Choroid plexus epithelial cell (primary cell): ENCODE measurements at regions not wholly inside any gene's neighbourhood (a gene's known extent, or its start where the extent isn't known, plus 50 kb on each side); places are given as distances from the start of the nearest gene placed in this dataset.

Experiments
- DNase-seq: peaks from one replicate; pipeline ENCODE4 v3.0.0-alpha.2; 2010; ENCODE audit warnings: low read depth
- H3K4me3 ChIP-seq: 2 replicates; pipeline ENCODE4 v1.5.1; 2011; ENCODE audit warnings: low read depth, mild to moderate bottlenecking, control low read depth, low read length, moderate library complexity
- TF ChIP-seq, protein P1 (sequence below): conservative IDR thresholded peaks from 2 replicates; pipeline ENCODE4 v1.5.1; 2011; ENCODE audit warnings: low read depth, mild to moderate bottlenecking, control low read depth, inconsistent platforms, low read length, moderate library complexity

DNA sequence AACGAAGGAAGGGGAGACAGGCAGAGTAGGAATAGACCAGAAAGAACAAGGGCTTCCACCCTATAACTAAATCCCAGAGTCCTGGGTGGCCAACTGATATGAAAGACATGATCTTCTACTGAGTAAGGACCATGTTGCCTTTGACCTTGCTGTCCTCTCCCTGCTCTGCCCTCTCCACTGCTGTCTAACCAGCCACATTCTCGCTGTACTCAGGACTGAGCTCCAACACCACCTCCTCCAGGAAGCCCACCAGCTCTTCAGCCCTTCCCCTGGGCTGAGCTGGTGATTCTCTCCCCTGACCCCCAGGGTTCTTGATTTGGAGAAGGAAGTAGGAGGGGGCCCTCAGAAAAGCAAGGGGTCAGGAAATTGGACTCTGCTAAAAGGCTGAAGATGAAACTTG is 159.2 kb downstream of the DICER1 start:
- no peak for DNase-seq
- TF ChIP-seq, protein P1, sequence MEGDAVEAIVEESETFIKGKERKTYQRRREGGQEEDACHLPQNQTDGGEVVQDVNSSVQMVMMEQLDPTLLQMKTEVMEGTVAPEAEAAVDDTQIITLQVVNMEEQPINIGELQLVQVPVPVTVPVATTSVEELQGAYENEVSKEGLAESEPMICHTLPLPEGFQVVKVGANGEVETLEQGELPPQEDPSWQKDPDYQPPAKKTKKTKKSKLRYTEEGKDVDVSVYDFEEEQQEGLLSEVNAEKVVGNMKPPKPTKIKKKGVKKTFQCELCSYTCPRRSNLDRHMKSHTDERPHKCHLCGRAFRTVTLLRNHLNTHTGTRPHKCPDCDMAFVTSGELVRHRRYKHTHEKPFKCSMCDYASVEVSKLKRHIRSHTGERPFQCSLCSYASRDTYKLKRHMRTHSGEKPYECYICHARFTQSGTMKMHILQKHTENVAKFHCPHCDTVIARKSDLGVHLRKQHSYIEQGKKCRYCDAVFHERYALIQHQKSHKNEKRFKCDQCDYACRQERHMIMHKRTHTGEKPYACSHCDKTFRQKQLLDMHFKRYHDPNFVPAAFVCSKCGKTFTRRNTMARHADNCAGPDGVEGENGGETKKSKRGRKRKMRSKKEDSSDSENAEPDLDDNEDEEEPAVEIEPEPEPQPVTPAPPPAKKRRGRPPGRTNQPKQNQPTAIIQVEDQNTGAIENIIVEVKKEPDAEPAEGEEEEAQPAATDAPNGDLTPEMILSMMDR, result no peak
- H3K4me3 ChIP-seq, result no peak overlapping the region

DNA sequence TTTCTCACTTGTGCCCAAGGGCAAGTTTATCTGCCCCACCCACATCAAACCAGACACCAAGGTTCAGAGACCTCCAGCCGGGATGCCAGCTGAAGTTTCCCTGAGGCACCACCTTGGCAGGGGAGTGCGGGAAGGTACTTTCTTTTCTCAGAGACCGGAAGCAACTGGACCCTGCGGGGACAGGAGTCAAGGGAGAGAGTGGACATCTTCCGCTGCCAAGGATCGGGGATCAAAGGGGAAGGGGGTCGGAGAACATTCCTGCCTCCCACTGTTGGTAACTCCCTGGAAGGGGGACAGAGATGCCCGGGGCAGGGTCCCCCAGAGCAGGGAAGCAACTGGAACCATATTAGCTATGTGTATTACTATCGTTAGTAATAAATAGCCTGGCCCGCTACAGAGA is 161.8 kb downstream of the DICER1 start:
- DNase-seq, result no peak

GRCh38 chr14:94994245-94994644 is 163.1 kb downstream of the DICER1 start:
- H3K4me3 ChIP-seq, result no peak overlapping the region
- TF ChIP-seq, protein P1, result no peak

More for the DNA sequence above, 161.8 kb downstream of the DICER1 start:
- TF ChIP-seq, protein P1, result no peak
- no peak overlapping the region for H3K4me3 ChIP-seq

GRCh38 chr14:94992046-94992445 is 165.3 kb downstream of the DICER1 start:
- TF ChIP-seq, protein P1, result no peak
- no peak overlapping the region for H3K4me3 ChIP-seq
- no peak for DNase-seq

More at GRCh38 chr14:94994245-94994644, 163.1 kb downstream of the DICER1 start:
- DNase-seq, result no peak

DNA sequence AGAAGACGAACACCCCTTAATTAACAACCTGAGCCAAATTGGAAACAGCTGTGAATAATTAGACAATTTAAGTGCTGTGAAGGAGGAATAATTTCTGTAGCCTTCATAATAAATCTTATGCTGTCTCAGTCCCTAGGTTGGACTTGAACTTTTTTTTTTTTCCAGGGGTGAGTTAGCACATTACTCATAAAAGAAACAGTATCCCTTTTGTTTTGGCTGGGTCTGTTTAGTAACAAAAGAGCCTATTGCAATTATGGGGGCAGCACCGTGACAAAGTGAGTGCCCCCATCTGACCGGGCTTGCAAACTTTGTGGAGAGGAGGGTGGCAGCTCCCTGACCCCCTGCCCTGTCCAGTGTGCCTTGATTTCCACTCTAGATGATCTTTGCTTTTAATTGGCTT is 167.4 kb downstream of the DICER1 start:
- TF ChIP-seq, protein P1, result no peak

DNA sequence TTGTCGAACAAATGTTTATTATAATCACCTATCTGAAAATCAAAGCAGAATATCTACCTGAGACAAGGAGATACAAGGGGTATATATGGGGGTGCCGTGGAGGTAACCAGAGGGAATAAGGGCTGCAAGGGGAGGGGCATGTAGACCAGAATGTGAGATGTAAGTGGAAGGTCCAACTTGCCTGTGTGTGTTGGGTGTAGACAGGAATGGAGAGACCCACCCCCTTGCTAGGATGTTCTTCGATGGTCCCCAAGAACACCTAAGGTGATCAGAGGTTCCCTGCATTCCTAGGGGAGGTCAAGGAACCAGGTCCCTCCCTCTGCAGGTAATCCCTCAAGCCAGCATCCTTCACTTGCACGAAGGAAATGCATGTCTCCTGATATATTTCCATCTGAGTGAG is 167.9 kb downstream of the DICER1 start:
- TF ChIP-seq, protein P1, result no peak
- DNase-seq, result no peak

More for the DNA sequence above, 167.4 kb downstream of the DICER1 start:
- no peak for DNase-seq
- H3K4me3 ChIP-seq, result no peak overlapping the region

GRCh38 chr14:94987409-94987808 is 169.9 kb downstream of the DICER1 start:
- DNase-seq, result no peak
- TF ChIP-seq, protein P1, result no peak
- no peak overlapping the region for H3K4me3 ChIP-seq

More for the DNA sequence above, 167.9 kb downstream of the DICER1 start:
- no peak overlapping the region for H3K4me3 ChIP-seq
